Fibroblast of skin of scalp (primary cell): ENCODE measurements at regions not wholly inside any gene's neighbourhood (a gene's known extent, or its start where the extent isn't known, plus 50 kb on each side); places are given as distances from the start of the nearest gene placed in this dataset.
"Not testable (repeated sequence)": the region's sequence is repeated elsewhere in the genome, so short reads cannot be mapped to it uniquely, and the experiment has no call there.

ENCODE experiments used
- DNase-seq: peaks from one replicate; pipeline ENCODE4 v3.0.0-alpha.2; 2013

DNA sequence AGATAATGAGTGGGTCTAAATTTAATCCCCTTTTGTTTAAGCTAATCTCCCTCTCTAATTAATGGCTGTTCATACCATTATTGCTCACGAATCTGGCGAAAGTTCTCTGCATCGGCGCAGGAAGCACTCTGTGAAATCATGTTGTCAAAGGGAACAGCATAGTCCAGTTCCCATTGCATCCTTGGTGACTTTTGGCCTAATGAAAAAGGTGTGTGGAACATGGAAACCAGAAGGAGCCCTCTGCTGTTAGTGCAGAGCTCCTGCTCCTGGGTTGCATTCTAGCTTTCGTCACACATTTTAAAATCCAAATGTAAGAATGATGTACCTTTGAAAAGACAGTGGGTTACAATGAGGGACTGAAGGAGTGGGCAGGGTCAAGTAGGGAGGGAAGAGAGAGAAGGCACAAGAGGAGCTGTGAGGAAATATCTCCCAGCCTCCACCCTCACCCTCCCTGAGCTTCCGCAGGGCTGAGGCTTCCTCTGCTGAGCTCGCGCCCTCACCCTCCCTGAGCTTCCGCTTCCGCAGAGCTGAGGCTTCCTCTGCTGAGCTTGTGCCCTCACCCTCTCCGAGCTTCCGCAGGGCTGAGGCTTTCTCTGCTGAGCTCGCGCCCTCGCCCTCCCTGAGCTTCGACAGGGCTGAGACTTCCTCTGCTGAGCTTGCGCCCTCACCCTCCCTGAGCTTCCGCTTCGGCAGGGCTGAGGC is 754.3 kb upstream of the TPTE start:
- not testable (repeated sequence) for DNase-seq

- no peak for DNase-seq
Observed at GRCh38 chr21:9767592-9768375, 753.6 kb upstream of the TPTE start.

DNA sequence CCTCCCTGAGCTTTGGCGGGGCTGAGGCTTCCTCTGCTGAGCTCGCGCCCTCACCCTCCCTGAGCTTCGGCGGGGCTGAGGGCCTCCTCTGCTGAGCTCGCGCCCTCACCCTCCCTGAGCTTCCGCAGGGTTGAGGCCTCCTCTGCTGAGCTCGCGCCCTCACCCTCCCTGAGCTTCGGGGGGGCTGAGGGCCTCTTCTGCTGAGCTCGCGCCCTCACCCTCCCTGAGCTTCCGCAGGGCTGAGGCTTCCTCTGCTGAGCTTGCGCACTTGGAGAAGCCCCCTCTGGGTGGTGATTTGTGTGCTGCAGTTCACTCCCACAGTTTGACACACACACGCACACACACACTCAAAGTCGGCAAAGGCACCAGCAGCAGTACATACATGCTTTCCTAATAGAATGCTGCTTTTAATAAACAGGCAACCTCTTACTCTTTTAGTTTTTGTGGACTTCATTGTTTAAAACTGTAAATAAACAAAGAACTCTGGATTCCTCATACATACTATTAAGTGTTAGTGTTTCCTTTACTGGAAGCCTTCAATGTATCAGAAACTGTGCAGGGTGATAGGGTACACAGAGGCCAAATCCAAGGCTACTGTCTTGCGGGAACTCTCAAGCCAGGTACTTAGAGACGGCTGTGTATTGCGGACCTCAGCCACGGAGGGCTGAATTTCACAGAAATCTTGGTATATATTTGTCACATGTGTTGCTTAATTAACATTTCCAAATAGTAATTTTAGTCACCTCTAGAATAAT is 752.8 kb upstream of the TPTE start:
- DNase-seq: not testable (repeated sequence)

DNA sequence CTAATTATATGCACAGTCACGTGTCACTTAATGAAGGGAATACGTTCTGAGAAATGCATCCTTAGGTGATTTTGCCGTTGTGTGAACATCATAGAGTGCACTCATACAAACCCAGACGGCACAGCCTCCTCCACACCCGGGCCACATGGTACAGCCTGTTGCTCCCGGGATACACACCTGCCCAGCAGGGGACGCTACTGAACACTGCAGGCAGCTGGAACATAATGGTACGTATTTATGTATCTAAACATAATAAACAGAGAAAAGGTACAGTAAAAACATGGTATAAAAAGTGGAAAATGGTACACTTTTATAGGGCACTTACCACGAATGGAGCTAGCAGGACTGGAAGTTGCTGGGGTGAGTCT is 752.3 kb upstream of the TPTE start:
- not testable (repeated sequence) for DNase-seq

GRCh38 chr21:9769718-9770690 is 751.4 kb upstream of the TPTE start:
- DNase-seq: not testable (repeated sequence)

DNA sequence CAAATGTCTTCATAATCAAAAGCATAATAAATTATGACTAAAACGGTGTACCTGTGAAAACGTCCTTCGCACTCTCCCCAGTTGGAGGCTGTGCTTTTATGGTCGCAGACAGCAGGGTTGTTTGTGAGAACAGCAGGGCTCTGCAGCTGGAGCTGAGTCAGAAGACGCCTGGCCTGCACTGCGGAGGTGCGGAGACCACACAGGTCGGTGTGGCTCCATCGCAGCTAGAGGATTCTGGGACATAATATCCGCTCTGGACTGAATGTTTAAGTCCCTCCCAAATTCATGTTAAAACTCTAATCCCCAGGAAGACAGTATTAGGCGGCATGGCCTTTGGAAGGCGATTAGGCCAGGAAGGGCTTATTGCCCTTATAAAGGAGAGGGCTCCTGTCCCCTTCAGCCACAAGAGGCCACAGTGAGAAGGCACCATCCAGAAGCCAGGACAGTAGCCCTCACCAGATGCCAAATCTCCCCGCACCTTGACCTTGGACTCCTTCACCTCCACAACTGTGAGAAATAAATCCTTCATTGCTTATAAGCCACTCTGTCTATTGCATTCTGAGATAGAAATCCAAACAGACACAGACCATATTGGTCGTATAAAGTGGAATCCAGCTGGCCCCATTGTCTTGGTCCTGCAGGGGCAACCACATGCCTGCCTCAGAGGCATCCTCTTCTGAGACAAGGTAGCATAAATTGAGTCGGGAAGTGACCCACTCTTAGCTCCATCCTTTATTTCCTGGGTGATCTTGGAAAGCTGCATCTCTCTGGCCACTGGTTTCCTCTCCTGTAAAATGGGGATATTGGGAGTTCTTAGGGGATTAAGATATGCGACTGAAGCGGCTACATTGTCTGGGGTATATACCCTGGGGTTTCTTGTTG is 749.7 kb upstream of the TPTE start:
- DNase-seq: not testable (repeated sequence)

DNA sequence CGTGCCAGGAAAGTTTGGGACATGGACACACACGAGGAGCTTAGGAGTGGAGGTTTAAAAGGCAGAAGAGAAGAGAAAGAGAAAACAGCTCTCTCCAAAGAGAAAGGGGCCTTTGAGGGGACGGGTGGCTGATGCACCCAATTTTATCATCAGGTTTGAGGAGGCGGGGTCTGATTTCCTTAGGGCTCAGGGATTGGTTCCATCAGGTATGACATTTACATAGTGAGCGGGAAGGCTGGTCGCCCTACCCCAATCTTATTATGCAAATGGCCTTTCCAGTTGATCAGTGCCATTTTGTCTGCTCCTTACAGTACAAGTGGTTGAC is 749.1 kb upstream of the TPTE start:
- no peak for DNase-seq

DNA sequence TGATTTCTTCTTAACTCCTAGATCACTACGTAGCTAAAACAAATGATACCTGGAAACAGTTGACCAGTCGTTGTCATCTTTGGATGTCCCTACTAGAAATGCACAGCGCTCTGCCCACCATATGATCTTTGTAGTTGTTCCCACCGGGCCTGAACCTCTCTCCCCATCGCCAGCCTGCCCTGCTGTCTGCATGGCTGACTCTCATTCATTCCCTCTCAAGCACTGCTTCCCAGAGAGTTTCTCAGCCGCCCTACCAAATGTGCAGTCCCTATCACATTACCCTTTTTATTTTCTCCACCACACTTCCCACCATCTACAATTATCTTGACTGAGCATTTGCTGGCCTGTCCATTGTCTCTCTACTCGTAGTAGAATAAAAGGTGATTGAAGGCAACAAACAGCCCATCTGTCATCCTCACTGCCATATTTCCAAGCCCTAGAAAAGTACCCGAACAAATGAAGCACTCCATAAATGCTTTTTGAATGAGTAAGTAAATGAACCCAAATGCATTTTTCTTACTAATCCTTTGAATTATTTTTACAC is 748.4 kb upstream of the TPTE start:
- not testable (repeated sequence) for DNase-seq

DNA sequence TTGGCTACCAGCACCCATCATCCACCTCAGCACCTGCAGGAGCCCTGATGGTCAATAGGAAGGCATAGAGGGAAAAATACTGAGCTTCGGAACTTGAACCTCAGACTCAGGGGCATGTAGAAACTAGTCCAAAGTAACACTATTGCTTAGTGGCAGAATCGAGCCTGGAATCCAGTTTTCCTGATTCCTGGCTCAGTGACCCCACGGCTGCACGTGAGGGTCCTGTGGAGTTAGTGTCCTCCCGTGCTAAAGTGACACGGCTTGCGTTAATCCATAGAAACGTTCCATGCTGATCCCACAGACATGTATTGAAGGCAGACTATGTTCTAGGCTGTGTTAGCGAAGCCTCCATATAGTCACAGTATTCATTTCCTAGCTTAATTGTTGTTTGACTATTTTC is 747.0 kb upstream of the TPTE start:
- no peak for DNase-seq

DNA sequence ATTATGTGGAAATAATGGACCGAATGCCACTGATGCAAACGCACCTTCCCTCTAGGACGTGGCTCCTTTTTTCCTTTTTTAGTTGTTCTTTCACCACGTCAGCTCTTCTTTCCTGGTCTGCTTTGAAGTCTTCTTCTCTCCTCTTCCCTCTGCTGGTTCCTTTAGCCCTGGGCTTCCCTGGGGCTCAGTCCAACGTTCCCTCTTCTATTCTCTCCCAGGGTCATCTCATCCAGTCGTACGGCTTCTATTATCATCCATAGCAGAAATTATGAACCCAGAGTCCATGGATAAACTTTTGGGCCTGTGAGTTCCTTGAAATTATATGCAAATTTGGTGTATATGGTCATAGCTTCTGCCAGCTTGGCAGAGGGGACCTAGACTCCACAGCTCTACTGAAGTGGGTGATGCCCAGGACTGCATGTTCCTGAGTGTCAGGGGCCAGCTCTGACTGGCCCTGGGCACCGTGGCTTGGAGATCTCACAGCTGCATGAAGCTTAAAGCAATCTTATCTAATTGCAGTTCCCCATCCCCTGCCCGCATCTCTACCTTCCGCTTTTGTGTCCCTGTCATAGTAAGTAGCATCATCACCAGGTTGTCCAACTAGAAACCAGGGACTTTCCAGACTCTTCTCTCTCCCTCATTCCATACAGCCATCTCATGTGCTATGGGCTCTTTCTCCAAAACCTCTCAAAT is 746.3 kb upstream of the TPTE start:
- DNase-seq: not testable (repeated sequence)

- not testable (repeated sequence) for DNase-seq
Observed at GRCh38 chr21:9775877-9776276, 745.5 kb upstream of the TPTE start.

GRCh38 chr21:9776286-9777020 is 744.9 kb upstream of the TPTE start:
- not testable (repeated sequence) for DNase-seq

GRCh38 chr21:9778541-9778940 is 742.8 kb upstream of the TPTE start:
- DNase-seq: not testable (repeated sequence)

DNA sequence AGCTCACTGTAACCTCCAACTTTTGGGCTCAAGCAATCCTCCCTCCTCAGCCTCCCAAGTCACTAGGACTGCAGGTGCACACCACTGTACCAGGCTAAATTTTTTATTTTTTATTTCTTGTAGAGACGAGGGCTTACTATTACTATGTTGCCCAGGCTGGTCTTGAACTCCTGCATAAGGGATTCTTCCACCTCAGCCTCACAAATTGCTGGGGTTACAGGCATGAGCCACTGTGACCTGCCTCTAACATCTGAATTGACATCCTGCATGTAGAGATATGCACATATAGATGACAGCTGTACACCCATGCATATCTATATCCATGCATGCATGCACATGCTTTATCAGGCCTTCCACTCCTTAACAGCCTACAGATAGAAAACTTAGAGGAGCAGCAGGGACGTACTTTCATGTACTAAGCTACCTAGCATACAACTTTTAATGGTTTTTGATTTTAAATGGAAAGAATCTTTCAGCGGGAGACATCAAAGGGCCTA is 740.9 kb upstream of the TPTE start:
- no peak for DNase-seq

- DNase-seq: not testable (repeated sequence)
Observed at GRCh38 chr21:9783587-9783986, 737.8 kb upstream of the TPTE start.

DNA sequence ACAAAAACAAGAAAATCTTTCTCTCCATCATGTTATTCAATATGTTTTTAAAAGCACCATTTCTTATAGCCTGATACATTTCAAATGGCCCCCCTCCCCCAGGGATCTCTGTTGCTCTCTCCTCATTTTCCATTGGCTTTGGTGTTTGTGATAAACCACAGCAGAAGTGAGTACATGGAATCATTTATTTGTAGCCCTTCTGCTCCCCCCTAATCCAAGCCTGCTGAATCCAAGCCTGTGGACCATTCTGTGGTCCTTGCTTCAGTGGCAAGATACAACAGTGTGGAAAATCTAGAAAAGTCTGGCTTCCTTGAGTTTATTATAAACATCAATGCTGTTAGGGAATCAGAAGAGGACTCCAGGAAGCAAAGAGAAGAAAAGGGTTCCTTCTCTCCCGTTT is 737.2 kb upstream of the TPTE start:
- not testable (repeated sequence) for DNase-seq

GRCh38 chr21:9786092-9786491 is 735.3 kb upstream of the TPTE start:
- not testable (repeated sequence) for DNase-seq

DNA sequence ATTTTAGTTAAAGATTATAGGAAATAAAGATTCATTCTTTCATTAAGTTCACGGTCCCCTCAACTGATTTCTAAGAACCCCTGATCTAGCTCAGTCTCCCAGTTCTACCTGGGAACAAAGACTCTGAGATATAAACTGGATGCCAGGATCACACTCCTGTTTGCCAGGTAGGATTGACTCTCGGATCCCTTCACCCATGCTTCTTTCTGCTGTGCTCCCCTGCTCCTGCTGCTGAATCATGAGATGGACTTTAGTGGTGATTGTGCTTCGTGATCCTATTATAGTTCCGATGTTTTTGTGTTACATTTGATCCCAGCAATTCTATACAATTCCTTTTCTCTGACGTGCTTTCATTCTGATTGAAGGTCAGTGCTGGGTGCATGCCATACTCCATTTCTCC is 733.1 kb upstream of the TPTE start:
- DNase-seq: not testable (repeated sequence)

GRCh38 chr21:9790354-9790753 is 731.0 kb upstream of the TPTE start:
- DNase-seq: not testable (repeated sequence)
